GM21786 (cell line): ENCODE measurements at regions not wholly inside any gene's neighbourhood (a gene's known extent, or its start where the extent isn't known, plus 50 kb on each side); places are given as distances from the start of the nearest gene placed in this dataset.
A peak's percentile ranks its signal among the peaks of the same experiment; 100 is the strongest.

ENCODE experiments used
- ATAC-seq: cut with Tn5 transposase; IDR thresholded peaks from one replicate; pipeline ENCODE4 v1.9.1; 2021; ENCODE audit not compliant: unreplicated experiment

- ATAC-seq = no peak
These were observed 69.0 kb upstream of the NLK start for GRCh38 chr17:27973258-27974044.

GRCh38 chr17:27974045-27974436, 68.4 kb upstream of the NLK start:
- no peak for ATAC-seq

GRCh38 chr17:27974531-27975145, 67.8 kb upstream of the NLK start:
- no peak for ATAC-seq

GRCh38 chr17:27975146-27976011, 67.1 kb upstream of the NLK start:
- ATAC-seq = no peak

- no peak for ATAC-seq
These were observed 66.1 kb upstream of the NLK start for GRCh38 chr17:27976331-27976730.

GRCh38 chr17:27977751-27978688, 64.5 kb upstream of the NLK start:
- ATAC-seq = no peak

- ATAC-seq = no peak
These were observed 63.7 kb upstream of the NLK start for GRCh38 chr17:27978689-27979175.

- ATAC-seq = no peak
These were observed 62.4 kb upstream of the NLK start for GRCh38 chr17:27980043-27980442.

- ATAC-seq = no peak
These were observed 60.5 kb upstream of the NLK start for GRCh38 chr17:27981978-27982377.

- no peak for ATAC-seq
These were observed 59.8 kb upstream of the NLK start for GRCh38 chr17:27982688-27983087.

GRCh38 chr17:27983853-27984252, 58.6 kb upstream of the NLK start:
- ATAC-seq = no peak

GRCh38 chr17:27984404-27984803, 58.1 kb upstream of the NLK start:
- no peak for ATAC-seq

GRCh38 chr17:27984816-27985215, 57.7 kb upstream of the NLK start:
- no peak for ATAC-seq

GRCh38 chr17:27985306-27985705, 57.2 kb upstream of the NLK start:
- no peak for ATAC-seq

- peak; percentile 61 for ATAC-seq
These were observed 56.6 kb upstream of the NLK start for GRCh38 chr17:27985736-27986399.

- ATAC-seq = no peak
These were observed 55.4 kb upstream of the NLK start for GRCh38 chr17:27986805-27987684.

- ATAC-seq = no peak
These were observed 53.4 kb upstream of the NLK start for GRCh38 chr17:27989046-27989445.

- no peak for ATAC-seq
These were observed 52.4 kb upstream of the NLK start for GRCh38 chr17:27990100-27990499.

- ATAC-seq = no peak
These were observed 51.5 kb upstream of the NLK start for GRCh38 chr17:27990979-27991378.
